ENCODE measurements at regions not wholly inside any gene's neighbourhood (a gene's known extent, or its start where the extent isn't known, plus 50 kb on each side); places are given as distances from the start of the nearest gene placed in this dataset.

DNA sequence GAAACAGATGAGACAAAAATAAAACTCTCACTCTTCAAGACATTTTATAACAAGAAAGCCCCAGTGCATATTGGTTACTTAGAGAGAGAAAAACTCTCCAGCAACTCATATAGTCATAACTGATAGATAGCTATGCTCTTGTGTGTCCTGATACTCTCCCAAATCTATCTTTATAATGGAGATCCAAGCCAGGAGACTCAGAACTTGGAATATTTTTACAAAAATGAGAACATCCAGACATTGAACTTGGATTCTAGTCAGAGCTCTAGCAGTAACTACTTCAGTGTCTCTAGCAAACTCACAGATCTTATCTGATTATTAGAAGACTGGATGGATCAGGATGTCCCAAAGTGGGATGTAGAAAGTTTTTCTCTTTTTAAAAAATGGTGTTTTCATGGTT is 412.7 kb upstream of the BRINP1 start:
- Mint-ChIP-seq H3K4me3 (ENCODE audit: unreplicated experiment) (no peak overlapping the region), H3K27ac (ENCODE audit: low read depth, unreplicated experiment) (no peak overlapping the region), H3K4me1 (ENCODE audit: insufficient read depth, unreplicated experiment) (no peaks in the 10 kb centered on the region), H3K36me3 (ENCODE audit: insufficient read depth, unreplicated experiment) (no peaks in the 10 kb centered on the region), H3K9me3 (ENCODE audit: unreplicated experiment) (peaks cover 3% of the 10 kb centered on the region), H3K27me3 (ENCODE audit: insufficient read depth, unreplicated experiment) (no peaks in the 10 kb centered on the region)
- POLR2A ChIA-PET, result no interaction called here
- BruUV-seq (replicated peaks), result no TSS peak
- TF ChIP-seq, protein P1, sequence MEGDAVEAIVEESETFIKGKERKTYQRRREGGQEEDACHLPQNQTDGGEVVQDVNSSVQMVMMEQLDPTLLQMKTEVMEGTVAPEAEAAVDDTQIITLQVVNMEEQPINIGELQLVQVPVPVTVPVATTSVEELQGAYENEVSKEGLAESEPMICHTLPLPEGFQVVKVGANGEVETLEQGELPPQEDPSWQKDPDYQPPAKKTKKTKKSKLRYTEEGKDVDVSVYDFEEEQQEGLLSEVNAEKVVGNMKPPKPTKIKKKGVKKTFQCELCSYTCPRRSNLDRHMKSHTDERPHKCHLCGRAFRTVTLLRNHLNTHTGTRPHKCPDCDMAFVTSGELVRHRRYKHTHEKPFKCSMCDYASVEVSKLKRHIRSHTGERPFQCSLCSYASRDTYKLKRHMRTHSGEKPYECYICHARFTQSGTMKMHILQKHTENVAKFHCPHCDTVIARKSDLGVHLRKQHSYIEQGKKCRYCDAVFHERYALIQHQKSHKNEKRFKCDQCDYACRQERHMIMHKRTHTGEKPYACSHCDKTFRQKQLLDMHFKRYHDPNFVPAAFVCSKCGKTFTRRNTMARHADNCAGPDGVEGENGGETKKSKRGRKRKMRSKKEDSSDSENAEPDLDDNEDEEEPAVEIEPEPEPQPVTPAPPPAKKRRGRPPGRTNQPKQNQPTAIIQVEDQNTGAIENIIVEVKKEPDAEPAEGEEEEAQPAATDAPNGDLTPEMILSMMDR (IDR thresholded peaks at IDR 0.05; ENCODE audit: unreplicated experiment), result no peak
- CTCF ChIA-PET, result no interaction called here
- DNase-seq (ENCODE audit: unreplicated experiment), result no peak
- intact Hi-C loops (cut with micrococcal nuclease), result no loop called here

DNA sequence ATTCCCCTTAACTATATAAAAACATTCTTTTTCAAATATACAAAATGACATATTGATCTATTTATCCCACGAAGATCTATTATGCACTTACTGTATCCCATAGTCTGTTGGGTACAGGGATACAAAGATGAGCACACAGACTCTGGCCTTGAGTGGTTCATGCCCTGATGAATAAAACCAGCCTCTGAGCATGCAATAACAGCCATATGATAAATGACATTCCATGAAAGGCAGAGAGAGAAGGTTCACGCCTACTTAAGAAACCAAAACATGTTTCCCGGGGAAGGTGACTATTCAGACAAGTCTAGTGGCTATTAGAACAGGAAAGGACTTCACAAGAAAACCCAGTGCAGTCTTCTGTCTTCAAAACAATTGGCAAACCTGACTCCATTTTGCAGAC is 406.2 kb upstream of the BRINP1 start:
- Mint-ChIP-seq H3K4me1 (ENCODE audit: insufficient read depth, unreplicated experiment) (no peaks in the 10 kb centered on the region), H3K27me3 (ENCODE audit: insufficient read depth, unreplicated experiment) (no peaks in the 10 kb centered on the region), H3K4me3 (ENCODE audit: unreplicated experiment) (no peak overlapping the region), H3K36me3 (ENCODE audit: insufficient read depth, unreplicated experiment) (no peaks in the 10 kb centered on the region), H3K9me3 (ENCODE audit: unreplicated experiment) (peaks cover under 1% of the 10 kb centered on the region), H3K27ac (ENCODE audit: low read depth, unreplicated experiment) (no peak overlapping the region)
- ChIA-PET CTCF (interaction anchor here (0.6 kb wide), 1 partner anchor 63 kb away, joined by 3 read pairs; no protein-coding TSS in a partner anchor), POLR2A (no interaction called here)
- intact Hi-C loops (cut with micrococcal nuclease), result no loop called here
- TF ChIP-seq, protein P1 (IDR thresholded peaks at IDR 0.05; ENCODE audit: unreplicated experiment), result no peak
- no TSS peak for BruUV-seq (replicated peaks)
- no peak for DNase-seq (ENCODE audit: unreplicated experiment)

DNA sequence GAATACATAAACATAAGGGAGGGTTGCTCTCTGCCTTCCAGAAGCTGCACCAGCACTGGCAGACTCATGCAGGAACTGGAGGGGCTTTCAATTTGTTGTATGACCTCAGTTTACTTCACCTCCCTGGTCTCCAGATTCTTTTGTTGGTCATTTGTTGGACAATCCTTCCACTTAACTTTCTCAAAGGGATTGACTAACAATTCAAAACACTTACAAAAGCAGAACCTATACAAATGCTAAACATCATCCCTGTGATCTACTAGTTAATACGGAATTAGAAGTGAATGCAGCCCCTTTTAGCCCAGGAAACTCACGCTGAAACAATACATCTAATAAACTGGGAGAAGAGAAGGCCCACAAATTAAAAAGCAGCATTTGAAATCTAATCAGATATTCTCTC is 404.6 kb upstream of the BRINP1 start:
- no peaks in the 10 kb centered on the region for H3K27me3 Mint-ChIP-seq (ENCODE audit: insufficient read depth, unreplicated experiment)
- no peaks in the 10 kb centered on the region for H3K4me1 Mint-ChIP-seq (ENCODE audit: insufficient read depth, unreplicated experiment)
- ChIA-PET CTCF (no interaction called here), POLR2A (no interaction called here)
- TF ChIP-seq, protein P1 (IDR thresholded peaks at IDR 0.05; ENCODE audit: unreplicated experiment), result no peak
- no peaks in the 10 kb centered on the region for H3K36me3 Mint-ChIP-seq (ENCODE audit: insufficient read depth, unreplicated experiment)
- no TSS peak for BruUV-seq (replicated peaks)
- peaks cover 7% of the 10 kb centered on the region for H3K9me3 Mint-ChIP-seq (ENCODE audit: unreplicated experiment)
- intact Hi-C loops (cut with micrococcal nuclease), result no loop called here
- DNase-seq (ENCODE audit: unreplicated experiment), result no peak
- no peak overlapping the region for H3K4me3 Mint-ChIP-seq (ENCODE audit: unreplicated experiment)
- no peak overlapping the region for H3K27ac Mint-ChIP-seq (ENCODE audit: low read depth, unreplicated experiment)

DNA sequence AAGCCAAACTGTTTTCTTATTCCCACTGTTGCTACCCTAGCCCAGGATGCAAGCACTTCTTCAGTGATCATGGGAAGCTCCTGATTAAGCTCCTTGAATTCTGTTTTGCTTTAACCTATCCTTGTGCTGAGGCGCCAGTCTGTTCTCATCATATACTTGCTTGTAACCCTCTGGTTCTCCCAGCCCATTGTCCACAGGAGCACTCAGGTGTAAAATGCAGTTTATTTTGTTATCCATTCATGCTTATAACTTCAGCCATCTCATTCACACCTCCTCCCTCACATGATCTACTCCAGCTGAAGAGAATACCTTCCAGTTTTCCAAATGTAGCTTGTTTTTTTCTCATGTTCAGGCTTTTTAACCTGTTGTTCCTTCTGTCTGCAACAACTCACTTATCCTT is 402.1 kb upstream of the BRINP1 start:
- Mint-ChIP-seq H3K4me1 (ENCODE audit: insufficient read depth, unreplicated experiment) (no peaks in the 10 kb centered on the region), H3K9me3 (ENCODE audit: unreplicated experiment) (peaks cover 14% of the 10 kb centered on the region), H3K4me3 (ENCODE audit: unreplicated experiment) (no peak overlapping the region), H3K27ac (ENCODE audit: low read depth, unreplicated experiment) (no peak overlapping the region), H3K36me3 (ENCODE audit: insufficient read depth, unreplicated experiment) (no peaks in the 10 kb centered on the region), H3K27me3 (ENCODE audit: insufficient read depth, unreplicated experiment) (no peaks in the 10 kb centered on the region)
- ChIA-PET CTCF (no interaction called here), POLR2A (no interaction called here)
- intact Hi-C loops (cut with micrococcal nuclease), result no loop called here
- TF ChIP-seq, protein P1 (IDR thresholded peaks at IDR 0.05; ENCODE audit: unreplicated experiment), result no peak
- no TSS peak for BruUV-seq (replicated peaks)
- no peak for DNase-seq (ENCODE audit: unreplicated experiment)

Data from MCF 10A (cell line).